ENCODE measurements at regions not wholly inside any gene's neighbourhood (a gene's known extent, or its start where the extent isn't known, plus 50 kb on each side); places are given as distances from the start of the nearest gene placed in this dataset.

DNA sequence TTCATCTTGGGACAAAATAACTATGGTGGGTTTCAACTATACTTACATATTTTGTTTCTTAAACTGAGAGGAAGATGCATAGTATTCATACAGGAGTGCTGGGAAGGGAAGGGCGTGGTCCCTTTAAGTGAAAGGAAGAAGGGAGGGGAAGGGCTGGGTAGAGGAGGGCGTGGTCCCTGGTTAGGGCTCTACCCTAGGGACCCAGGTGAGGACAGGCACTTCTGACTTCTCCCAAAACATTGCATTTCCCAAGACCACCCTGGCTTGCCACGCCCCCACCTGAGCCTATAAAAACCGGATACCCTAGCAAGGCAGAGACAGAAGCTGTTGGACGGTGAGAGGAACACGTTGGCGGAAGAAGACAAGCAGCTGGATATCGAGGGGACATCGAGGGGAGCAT is 157.6 kb upstream of the PLXNA4 start:
- no peak for DNase-seq

GRCh38 chr7:132732321-132732865 is 156.1 kb upstream of the PLXNA4 start:
- DNase-seq: no peak

DNA sequence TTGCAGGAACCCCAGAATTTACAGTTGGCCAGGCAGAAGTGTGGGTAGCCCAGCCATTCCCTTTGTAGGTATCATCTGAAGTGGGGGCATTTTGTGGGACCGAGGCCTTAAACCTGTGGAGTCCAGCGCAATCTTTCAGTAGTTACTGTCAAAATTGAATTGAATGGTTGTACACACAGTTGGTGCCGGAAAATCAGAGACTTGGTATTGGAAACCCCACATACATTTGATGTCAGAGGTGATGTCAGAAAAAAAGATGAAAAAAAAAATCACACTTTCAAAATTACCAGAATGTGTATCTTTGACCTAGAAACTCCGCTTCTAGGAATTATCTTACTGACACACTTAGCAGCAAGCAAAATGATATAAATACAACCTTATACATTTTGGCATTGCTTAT is 153.8 kb upstream of the PLXNA4 start:
- DNase-seq: no peak

DNA sequence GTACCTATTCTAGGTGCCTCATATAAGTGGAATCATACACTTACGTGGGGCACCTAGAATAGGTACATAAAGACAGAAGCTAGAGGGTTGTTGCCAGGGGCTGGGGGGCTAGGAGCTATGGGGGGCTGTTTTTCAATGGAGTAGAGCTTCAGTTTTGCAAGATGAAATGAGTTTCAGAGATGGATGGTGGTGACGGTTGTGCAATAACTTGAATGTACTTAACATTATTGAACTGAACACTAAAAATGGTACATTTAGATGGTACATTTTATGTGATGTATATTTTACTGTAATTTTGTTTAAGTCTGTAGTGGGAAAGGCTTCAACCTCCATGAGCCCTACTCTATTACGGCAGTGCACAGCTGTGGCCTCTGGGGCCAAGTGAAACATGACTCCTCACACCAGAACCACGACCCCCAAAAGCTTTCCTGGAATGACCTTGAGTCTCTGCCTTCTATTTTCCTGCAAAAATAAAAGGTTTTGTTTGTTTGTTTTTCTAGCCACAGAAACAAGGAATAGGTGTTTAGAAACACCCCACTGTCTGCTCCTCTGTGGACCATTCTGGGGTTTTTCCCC is 147.3 kb upstream of the PLXNA4 start:
- peak; percentile 9 for DNase-seq

- no peak for DNase-seq
Observed at GRCh38 chr7:132720835-132721234, 144.6 kb upstream of the PLXNA4 start.

DNA sequence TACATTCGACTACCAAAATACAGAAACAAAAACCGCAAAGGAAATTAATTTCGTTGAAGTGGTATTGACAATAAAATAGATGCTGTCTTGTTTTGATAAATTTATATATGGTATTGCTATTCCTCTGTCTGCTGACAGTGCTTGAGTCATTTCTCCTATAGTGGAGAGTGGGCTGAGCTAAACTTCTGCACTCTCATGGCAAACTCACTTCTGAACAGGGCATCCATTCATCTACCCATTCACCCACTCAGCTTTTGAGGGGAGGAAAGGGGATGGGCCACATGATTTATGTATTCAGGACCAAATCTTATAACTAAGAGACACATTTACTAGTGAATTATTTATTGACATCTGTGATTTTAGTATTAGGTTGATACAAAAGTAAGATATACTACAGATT is 137.6 kb upstream of the PLXNA4 start:
- no peak for DNase-seq

DNA sequence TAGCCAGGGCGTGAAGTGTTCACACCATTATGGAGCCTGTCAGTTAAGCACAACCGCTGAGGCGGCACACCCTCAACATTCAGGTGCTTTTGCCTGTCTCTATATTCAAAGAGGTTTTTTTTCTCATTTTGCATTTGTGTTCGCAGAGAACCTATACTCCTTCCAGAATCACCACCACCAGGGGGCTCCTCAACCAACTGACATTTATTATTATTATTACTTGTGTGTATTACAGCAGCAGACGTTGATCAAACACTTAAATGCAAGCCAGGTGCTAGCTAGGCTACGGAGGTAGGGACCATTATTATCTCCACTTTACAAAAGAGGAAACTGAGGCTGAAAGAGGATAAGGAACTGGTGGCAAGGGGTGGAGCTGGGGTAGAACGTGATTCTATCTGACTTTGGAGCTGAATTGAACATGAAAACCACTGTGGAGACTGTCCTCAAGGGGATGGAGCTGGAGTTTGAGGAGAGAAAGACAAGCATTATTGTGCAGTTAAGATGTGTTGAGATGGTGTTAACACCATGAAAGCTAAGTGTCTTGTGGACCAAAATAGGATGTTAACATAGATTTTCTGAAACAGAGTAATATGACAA is 133.8 kb upstream of the PLXNA4 start:
- peak; percentile 39 for DNase-seq

DNA sequence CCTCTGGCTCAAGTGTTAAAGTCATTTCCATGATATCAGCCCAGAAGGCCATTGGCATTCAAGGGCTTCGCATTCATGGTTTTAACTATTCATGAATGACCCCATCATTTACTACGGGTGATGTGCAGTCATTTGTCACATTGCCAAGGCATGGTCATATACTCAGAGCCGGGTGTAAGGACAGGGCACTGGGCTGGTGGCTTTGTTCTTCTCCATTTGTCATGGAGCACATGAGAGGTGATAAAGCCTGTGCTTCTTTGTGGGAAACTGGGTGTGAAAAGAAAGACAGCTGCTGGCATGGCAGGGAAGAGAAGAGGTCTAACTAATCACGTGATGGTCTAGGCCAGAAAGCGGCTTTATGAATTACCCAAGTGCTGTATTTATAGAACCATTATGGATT is 132.2 kb upstream of the PLXNA4 start:
- no peak for DNase-seq

- DNase-seq: no peak
Observed at GRCh38 chr7:132705146-132705545, 128.9 kb upstream of the PLXNA4 start.

DNA sequence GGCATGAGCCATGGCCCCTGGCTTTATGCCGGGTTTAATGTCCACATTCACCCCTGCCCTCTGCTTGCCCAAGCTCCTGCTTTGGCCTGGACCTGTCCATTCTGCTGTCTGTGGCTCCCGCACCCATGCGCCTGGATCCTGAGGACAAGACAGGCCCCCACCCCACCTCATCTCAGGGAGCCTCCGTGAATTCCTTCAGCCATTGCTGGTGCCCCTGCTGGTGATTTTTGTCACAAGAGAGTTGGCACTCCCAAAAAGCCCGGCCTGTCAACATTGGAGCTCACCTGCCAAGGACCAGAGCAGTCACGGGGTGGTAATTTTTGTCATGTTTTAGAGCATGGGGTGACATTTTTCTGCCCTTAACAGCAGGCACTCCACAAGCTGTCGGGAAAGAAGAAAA is 127.5 kb upstream of the PLXNA4 start:
- DNase-seq: no peak

DNA sequence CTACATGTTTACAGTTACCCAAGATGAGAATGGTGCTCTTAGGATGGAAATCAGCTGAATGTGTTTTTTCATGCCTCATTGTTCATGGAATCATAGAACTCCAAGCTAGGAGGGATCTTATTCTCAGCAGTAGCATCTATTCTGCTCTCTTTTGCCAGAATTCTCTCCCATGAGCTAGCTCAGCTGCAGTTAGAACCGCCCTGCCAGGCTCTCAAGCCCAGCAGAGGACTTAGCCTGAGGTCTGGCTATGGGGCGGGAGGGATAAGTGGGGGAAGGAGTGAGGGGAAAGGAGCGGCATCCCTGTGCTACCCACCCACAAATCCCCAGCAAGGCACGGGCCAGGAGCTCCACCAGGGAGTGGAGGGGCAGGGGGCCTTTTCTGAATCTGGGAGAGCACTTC is 120.7 kb upstream of the PLXNA4 start:
- no peak for DNase-seq

- no peak for DNase-seq
Observed at GRCh38 chr7:132696332-132696731, 120.1 kb upstream of the PLXNA4 start.

- no peak for DNase-seq
Observed at GRCh38 chr7:132691201-132691600, 114.9 kb upstream of the PLXNA4 start.

GRCh38 chr7:132690174-132690573 is 113.9 kb upstream of the PLXNA4 start:
- DNase-seq: no peak

- no peak for DNase-seq
Observed at GRCh38 chr7:132687981-132688383, 111.7 kb upstream of the PLXNA4 start.

DNA sequence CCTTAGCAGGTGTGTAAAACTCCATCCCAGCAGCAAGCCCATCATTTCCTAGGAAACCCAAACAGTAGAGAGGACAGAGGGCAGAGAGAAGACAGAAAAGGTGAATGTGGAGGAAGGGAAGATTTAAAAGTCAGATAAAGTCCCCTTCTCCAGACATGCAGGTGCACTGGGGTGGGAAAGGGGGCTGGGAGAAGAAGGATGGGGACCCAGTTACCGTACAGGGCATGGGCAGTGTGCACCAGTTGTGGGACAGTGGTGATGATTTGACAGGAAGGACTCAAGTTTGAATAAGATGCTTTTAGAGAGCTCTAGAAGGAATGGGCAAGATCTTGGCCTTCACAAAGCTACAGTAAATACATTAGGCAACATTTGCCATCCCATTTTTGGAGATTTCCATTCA is 110.7 kb upstream of the PLXNA4 start:
- DNase-seq: no peak

GRCh38 chr7:132685277-132685676 is 109.0 kb upstream of the PLXNA4 start:
- no peak for DNase-seq

DNA sequence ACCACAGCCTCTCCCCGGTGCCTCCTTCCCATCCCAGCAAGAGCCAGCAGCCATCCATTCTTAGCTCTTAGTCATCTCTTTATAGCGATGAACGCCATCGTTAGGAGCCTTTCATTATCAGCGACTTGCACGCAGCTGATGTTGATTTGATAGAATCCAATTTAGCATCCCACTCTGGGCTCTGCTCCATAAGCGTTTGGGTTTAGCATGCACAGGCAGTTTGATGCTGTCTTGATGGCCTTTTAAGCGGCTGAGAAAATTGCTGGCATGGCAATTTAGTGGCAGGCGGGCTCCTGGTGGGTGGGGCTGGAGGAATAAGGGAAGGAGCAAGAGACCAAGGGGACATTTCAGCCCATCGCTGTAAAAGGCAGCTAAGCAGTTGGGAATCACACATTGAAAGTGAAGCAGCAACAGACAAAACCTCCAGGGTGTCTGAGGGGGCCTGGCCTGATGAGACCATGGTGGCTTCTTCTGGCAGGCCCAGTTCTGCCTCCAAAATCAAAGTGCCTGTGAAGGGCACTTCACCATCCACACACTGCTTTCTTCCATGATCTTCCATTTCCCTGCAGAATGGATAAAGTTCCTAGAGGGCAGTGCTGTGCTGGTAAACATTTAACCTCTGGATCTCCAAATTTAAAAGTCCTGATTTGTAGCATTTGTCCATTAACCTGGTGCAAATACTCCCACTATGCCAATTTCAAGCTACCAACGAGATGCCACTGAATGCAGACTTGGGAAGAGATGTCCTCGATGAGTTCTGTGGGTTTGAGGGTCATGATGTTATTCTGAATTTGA is 107.8 kb upstream of the PLXNA4 start:
- no peak for DNase-seq

- no peak for DNase-seq
Observed at GRCh38 chr7:132681951-132682350, 105.7 kb upstream of the PLXNA4 start.

DNA sequence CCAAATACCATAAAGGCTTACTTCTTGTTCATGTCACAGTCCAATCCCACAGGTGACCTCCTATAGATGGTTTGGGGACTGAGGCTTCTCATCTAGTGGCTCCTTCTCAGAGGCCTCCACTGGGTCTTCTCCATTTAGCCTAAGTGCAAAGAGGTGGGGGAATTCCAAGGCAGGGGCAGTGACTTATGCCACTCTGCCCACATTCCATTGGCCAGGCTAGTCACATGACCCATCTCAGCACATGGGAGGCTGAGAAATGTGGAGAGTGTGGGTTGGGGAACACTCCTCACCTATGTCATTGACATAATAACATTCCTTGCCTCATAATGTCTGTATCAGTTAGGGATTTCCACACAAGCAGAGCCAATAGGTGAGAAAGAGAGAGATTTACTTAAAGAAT is 104.3 kb upstream of the PLXNA4 start:
- no peak for DNase-seq

GRCh38 chr7:132678656-132679055 is 102.4 kb upstream of the PLXNA4 start:
- DNase-seq: no peak

DNA sequence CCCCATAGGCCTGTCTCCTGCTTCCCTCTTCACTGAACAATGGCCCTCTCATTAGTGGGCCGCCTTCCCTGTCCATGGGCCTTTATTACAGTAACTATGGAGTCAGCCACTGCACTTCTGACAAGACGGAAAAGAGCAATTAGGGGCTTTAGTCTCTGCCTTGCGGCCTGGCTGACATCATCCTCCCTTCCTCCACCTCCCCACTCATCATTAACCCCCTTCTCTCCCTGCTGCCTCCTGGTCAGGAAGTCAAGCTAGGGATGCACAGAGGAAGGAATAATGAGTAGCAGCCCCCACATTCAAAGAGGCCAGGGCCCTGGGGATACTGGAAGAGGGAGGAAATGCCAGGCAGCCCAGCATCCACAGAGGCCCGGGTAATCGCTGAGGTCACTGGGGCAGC is 101.6 kb upstream of the PLXNA4 start:
- DNase-seq: peak; percentile 44

DNA sequence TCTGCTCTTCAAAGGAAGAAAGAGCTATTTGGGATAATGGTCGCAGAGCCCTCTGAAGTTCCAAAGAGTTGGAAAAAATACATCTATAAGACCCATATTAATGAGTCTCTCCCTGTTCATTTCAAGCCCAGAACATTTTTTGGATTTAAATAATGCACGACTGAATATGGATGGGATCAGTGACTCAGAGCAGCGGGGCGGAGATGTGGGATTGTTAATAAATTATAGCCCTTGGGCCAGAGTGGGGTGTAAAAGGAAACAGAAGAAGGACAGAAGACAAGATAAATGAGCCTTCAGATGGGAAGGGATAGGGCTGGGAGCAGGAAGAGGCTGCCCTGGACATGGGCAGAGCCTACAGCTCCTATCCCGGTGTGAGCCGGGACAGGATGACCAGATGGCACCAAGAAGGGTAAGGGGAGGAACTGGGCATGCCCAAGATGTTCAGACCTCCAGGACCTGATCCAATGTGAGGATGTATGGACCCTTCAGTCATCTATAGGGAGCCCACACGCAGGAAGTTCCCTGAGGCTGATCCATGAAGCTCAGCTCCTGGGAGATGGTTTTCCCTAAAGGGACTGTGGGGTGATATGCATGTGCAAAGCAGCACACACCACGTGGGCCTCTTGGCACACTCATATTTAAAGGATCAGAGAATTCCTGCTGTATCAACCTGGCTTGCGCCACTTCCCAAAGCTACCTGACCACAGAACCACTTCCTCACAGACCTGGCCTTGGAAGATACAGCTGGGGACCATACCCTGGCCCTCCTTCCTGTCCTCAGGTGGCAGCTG is 96.1 kb upstream of the PLXNA4 start:
- no peak for DNase-seq

All from fibroblast of skin of right quadriceps (primary cell).